HEK293 (cell line): ENCODE measurements at regions not wholly inside any gene's neighbourhood (a gene's known extent, or its start where the extent isn't known, plus 50 kb on each side); places are given as distances from the start of the nearest gene placed in this dataset.

Experiments
- CTCF ChIA-PET: fragments of 350-600 bp; formaldehyde crosslinking; extraction: SDS; loops from one replicate; lab custom pipeline; 2021; ENCODE audit warnings: antibody characterized with exemption; lab: Yijun Ruan, JAX
- POLR2A ChIA-PET: fragments of 300-600 bp; formaldehyde crosslinking; extraction: SDS; loops from one replicate; lab custom pipeline; 2020; ENCODE audit warnings: antibody characterized with exemption, inconsistent platforms; lab: Yijun Ruan, JAX
- H3K27ac ChIP-seq: fragments of 200-500 bp; sonication (Bioruptor generic); 2 replicates; pipeline ENCODE4 v1.5.1; 2014; ENCODE audit warnings: low read depth, low read length, control low read depth, inconsistent platforms; ENCODE audit errors: extremely low read depth
- H3K36me3 ChIP-seq, 2 experiments: fragments of 200-500 bp in 1 of 2; sonication (Bioruptor generic) in 1 of 2; 1 replicate in 1 of 2; 2 replicates in 1 of 2; pipeline ENCODE4 v1.5.1; 2014 to 2017; ENCODE audit warnings: inconsistent platforms in 2 of 2, low read length in 2 of 2; ENCODE audit not compliant: control insufficient read depth in 2 of 2, insufficient read depth in 1 of 2
- H3K4me1 ChIP-seq: fragments of 200-500 bp; sonication (Bioruptor generic); 2 replicates; pipeline ENCODE4 v1.5.1; 2014; ENCODE audit warnings: mild to moderate bottlenecking, low read length, inconsistent platforms; ENCODE audit not compliant: control insufficient read depth, insufficient read depth
- H3K4me3 ChIP-seq: 2 replicates; pipeline ENCODE4 v1.5.1; 2011; ENCODE audit warnings: low read depth, mild to moderate bottlenecking, control low read depth, low read length, moderate library complexity
- H3K9me3 ChIP-seq: fragments of 200-500 bp; sonication (Bioruptor generic); 2 replicates; pipeline ENCODE4 v1.5.1; 2014; ENCODE audit warnings: low read depth, low read length, inconsistent platforms; ENCODE audit not compliant: control insufficient read depth, insufficient read depth
- BCL6B ChIP-seq: fragments of 450-650 bp; formaldehyde crosslinking; IDR thresholded peaks from 2 replicates; pipeline ENCODE4 v1.5.1; 2017; ENCODE audit warnings: missing biosample characterization, missing genetic modification characterization
- GLIS1 ChIP-seq: fragments of 450-650 bp; formaldehyde crosslinking; IDR thresholded peaks from 2 replicates; pipeline ENCODE4 v1.5.1; 2016; ENCODE audit warnings: missing biosample characterization, missing genetic modification characterization
- GLIS2 ChIP-seq: fragments of 450-650 bp; formaldehyde crosslinking; IDR thresholded peaks from 2 replicates; pipeline ENCODE4 v1.5.1; 2016; ENCODE audit warnings: missing biosample characterization, missing genetic modification characterization
- KLF10 ChIP-seq: fragments of 450-650 bp; IDR thresholded peaks from 2 replicates; pipeline ENCODE4 v1.5.1; 2018; ENCODE audit warnings: missing biosample characterization, mild to moderate bottlenecking, missing genetic modification characterization
- KLF16 ChIP-seq: fragments of 450-650 bp; formaldehyde crosslinking; IDR thresholded peaks from 2 replicates; pipeline ENCODE4 v1.5.1; 2017; ENCODE audit warnings: missing biosample characterization, missing genetic modification characterization
- OVOL3 ChIP-seq: fragments of 450-650 bp; formaldehyde crosslinking; IDR thresholded peaks from 2 replicates; pipeline ENCODE4 v1.5.1; 2016; ENCODE audit warnings: missing biosample characterization, missing genetic modification characterization
- SP2 ChIP-seq: fragments of 450-650 bp; formaldehyde crosslinking; IDR thresholded peaks from 2 replicates; pipeline ENCODE4 v1.5.1; 2016; ENCODE audit warnings: missing biosample characterization, missing genetic modification characterization
- ZBTB48 ChIP-seq: fragments of 450-650 bp; formaldehyde crosslinking; IDR thresholded peaks from 2 replicates; pipeline ENCODE4 v1.5.1; 2016; ENCODE audit warnings: missing biosample characterization, missing genetic modification characterization
- ZNF132 ChIP-seq: fragments of 450-650 bp; formaldehyde crosslinking; IDR thresholded peaks from 2 replicates; pipeline ENCODE4 v1.5.1; 2017; ENCODE audit warnings: missing biosample characterization, missing genetic modification characterization, borderline replicate concordance
- ZNF280C ChIP-seq: fragments of 450-650 bp; formaldehyde crosslinking; IDR thresholded peaks from 2 replicates; pipeline ENCODE4 v1.5.1; 2016; ENCODE audit warnings: missing biosample characterization, missing genetic modification characterization
- ZNF398 ChIP-seq: fragments of 450-650 bp; formaldehyde crosslinking; IDR thresholded peaks from 2 replicates; pipeline ENCODE4 v1.5.1; 2017; ENCODE audit warnings: missing biosample characterization, missing genetic modification characterization
- ZNF600 ChIP-seq: fragments of 450-650 bp; formaldehyde crosslinking; IDR thresholded peaks from 2 replicates; pipeline ENCODE4 v1.5.1; 2016; ENCODE audit warnings: missing biosample characterization, missing genetic modification characterization
- ZNF624 ChIP-seq: fragments of 450-650 bp; formaldehyde crosslinking; IDR thresholded peaks from 2 replicates; pipeline ENCODE4 v1.5.1; 2017; ENCODE audit warnings: missing biosample characterization, missing genetic modification characterization
- ZNF626 ChIP-seq: fragments of 450-650 bp; sonication (Bioruptor Pico); formaldehyde crosslinking; IDR thresholded peaks from 2 replicates; pipeline ENCODE4 v1.5.1; 2018; ENCODE audit warnings: missing biosample characterization, missing genetic modification characterization, inconsistent platforms
- ZNF654 ChIP-seq: fragments of 450-650 bp; formaldehyde crosslinking; IDR thresholded peaks from 2 replicates; pipeline ENCODE4 v1.5.1; 2016; ENCODE audit warnings: low read depth, missing biosample characterization, missing genetic modification characterization
- ZNF837 ChIP-seq: fragments of 450-650 bp; formaldehyde crosslinking; IDR thresholded peaks from 2 replicates; pipeline ENCODE4 v1.5.1; 2016; ENCODE audit warnings: missing biosample characterization, missing genetic modification characterization
- TF ChIP-seq, protein P1 (sequence below): fragments of 450-650 bp; formaldehyde crosslinking; IDR thresholded peaks from 2 replicates; pipeline ENCODE4 v1.5.1; 2016; ENCODE audit warnings: missing biosample characterization, missing genetic modification characterization
- TF ChIP-seq, protein P2 (sequence below): fragments of 450-650 bp; formaldehyde crosslinking; IDR thresholded peaks from 2 replicates; pipeline ENCODE4 v1.5.1; 2016; ENCODE audit warnings: missing biosample characterization, missing genetic modification characterization, low read depth
- TF ChIP-seq, protein P3 (sequence below): fragments of 450-650 bp; formaldehyde crosslinking; IDR thresholded peaks from 2 replicates; pipeline ENCODE4 v1.5.1; 2016; ENCODE audit warnings: missing biosample characterization, missing genetic modification characterization
- TF ChIP-seq, protein P4 (sequence below): fragments of 450-650 bp; formaldehyde crosslinking; IDR thresholded peaks from 2 replicates; pipeline ENCODE4 v1.5.1; 2016; ENCODE audit warnings: missing biosample characterization, missing genetic modification characterization

DNA sequence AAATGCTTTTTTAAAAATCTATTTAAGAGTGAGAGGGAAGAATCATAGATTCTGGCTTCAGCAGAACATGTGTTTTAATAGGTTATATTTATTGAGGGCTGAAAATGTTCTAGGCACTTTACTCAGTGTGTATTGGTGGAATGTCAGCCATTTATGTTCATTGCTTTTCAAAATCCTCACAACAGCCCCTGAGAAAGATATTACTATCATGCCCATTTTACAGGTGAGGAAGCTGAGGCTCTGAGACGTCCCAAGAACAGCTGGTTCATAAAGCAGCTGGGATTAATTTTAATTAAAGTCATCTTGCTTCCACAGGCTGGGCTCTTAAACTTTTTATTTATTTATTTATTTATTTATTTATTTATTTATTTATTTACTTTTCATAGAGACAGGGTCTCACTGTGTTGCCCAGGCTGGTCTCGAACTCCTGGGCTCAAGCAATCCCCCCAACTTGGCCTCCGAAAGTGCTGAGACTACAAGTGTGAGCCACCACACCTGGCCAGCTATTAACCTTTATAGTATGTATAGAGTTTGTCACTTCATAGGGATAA is 364.6 kb downstream of the SHQ1 start (continued):
- TF ChIP-seq, protein P1, sequence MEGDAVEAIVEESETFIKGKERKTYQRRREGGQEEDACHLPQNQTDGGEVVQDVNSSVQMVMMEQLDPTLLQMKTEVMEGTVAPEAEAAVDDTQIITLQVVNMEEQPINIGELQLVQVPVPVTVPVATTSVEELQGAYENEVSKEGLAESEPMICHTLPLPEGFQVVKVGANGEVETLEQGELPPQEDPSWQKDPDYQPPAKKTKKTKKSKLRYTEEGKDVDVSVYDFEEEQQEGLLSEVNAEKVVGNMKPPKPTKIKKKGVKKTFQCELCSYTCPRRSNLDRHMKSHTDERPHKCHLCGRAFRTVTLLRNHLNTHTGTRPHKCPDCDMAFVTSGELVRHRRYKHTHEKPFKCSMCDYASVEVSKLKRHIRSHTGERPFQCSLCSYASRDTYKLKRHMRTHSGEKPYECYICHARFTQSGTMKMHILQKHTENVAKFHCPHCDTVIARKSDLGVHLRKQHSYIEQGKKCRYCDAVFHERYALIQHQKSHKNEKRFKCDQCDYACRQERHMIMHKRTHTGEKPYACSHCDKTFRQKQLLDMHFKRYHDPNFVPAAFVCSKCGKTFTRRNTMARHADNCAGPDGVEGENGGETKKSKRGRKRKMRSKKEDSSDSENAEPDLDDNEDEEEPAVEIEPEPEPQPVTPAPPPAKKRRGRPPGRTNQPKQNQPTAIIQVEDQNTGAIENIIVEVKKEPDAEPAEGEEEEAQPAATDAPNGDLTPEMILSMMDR: no peak
- TF ChIP-seq ZNF837 (tag by site-specific recombination) (no peak), BCL6B (tag by site-specific recombination) (no peak), ZNF280C (tag by site-specific recombination) (no peak), KLF16 (tag by site-specific recombination) (no peak), ZNF654 (peak; percentile 25), OVOL3 (tag by site-specific recombination) (no peak), KLF10 (tag by site-specific recombination) (no peak), ZNF626 (tag by site-specific recombination) (no peak), ZNF600 (tag by site-specific recombination) (no peak), ZBTB48 (tag by site-specific recombination) (no peak)
- TF ChIP-seq, protein P2, sequence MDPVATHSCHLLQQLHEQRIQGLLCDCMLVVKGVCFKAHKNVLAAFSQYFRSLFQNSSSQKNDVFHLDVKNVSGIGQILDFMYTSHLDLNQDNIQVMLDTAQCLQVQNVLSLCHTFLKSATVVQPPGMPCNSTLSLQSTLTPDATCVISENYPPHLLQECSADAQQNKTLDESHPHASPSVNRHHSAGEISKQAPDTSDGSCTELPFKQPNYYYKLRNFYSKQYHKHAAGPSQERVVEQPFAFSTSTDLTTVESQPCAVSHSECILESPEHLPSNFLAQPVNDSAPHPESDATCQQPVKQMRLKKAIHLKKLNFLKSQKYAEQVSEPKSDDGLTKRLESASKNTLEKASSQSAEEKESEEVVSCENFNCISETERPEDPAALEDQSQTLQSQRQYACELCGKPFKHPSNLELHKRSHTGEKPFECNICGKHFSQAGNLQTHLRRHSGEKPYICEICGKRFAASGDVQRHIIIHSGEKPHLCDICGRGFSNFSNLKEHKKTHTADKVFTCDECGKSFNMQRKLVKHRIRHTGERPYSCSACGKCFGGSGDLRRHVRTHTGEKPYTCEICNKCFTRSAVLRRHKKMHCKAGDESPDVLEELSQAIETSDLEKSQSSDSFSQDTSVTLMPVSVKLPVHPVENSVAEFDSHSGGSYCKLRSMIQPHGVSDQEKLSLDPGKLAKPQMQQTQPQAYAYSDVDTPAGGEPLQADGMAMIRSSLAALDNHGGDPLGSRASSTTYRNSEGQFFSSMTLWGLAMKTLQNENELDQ (tag by site-specific recombination): no peak
- TF ChIP-seq, protein P3, sequence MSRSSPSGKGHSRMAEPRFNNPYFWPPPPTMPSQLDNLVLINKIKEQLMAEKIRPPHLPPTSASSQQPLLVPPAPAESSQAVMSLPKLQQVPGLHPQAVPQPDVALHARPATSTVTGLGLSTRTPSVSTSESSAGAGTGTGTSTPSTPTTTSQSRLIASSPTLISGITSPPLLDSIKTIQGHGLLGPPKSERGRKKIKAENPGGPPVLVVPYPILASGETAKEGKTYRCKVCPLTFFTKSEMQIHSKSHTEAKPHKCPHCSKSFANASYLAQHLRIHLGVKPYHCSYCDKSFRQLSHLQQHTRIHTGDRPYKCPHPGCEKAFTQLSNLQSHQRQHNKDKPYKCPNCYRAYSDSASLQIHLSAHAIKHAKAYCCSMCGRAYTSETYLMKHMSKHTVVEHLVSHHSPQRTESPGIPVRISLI (tag by site-specific recombination): no peak

GRCh38 chr3:72482589-72483321 is 365.5 kb downstream of the SHQ1 start:
- Histone ChIP-seq H3K27ac (no peak overlapping the region; the same call in 1 of the 2 replicates), H3K36me3 (no peaks in the 10 kb centered on the region), H3K4me3 (peak overlapping the region; percentile 23), H3K4me1 (no peaks in the 10 kb centered on the region; the same call in 1 of the 2 replicates), H3K9me3 (no peaks in the 10 kb centered on the region)
- ChIA-PET CTCF (interaction anchor here (0.6 kb wide), 3 partner anchors 27 to 339 kb away, joined by 3 to 4 read pairs (median 3); no protein-coding TSS in a partner anchor), POLR2A (no interaction called here)
- TF ChIP-seq ZNF132 (no peak), ZNF398 (tag by site-specific recombination) (0 out of 2 replicates have a peak, but pooled peaks have one; percentile 28), OVOL3 (tag by site-specific recombination) (no peak), GLIS1 (tag by site-specific recombination) (peak; percentile 35; the same call in 1 of the 2 replicates), GLIS2 (tag by site-specific recombination) (peak; percentile 42; the same call in 1 of the 2 replicates), BCL6B (tag by site-specific recombination) (peak; percentile 56; the same call in 1 of the 2 replicates), ZNF624 (no peak), SP2 (tag by site-specific recombination) (peak; percentile 23; the same call in 1 of the 2 replicates)
- TF ChIP-seq, protein P4, sequence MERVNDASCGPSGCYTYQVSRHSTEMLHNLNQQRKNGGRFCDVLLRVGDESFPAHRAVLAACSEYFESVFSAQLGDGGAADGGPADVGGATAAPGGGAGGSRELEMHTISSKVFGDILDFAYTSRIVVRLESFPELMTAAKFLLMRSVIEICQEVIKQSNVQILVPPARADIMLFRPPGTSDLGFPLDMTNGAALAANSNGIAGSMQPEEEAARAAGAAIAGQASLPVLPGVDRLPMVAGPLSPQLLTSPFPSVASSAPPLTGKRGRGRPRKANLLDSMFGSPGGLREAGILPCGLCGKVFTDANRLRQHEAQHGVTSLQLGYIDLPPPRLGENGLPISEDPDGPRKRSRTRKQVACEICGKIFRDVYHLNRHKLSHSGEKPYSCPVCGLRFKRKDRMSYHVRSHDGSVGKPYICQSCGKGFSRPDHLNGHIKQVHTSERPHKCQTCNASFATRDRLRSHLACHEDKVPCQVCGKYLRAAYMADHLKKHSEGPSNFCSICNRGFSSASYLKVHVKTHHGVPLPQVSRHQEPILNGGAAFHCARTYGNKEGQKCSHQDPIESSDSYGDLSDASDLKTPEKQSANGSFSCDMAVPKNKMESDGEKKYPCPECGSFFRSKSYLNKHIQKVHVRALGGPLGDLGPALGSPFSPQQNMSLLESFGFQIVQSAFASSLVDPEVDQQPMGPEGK: peak; percentile 39; the same call in 1 of the 2 replicates
